NCI-H2081 treated with DMSO at 0.1 percent for 48 hours (cell line): ENCODE measurements at regions not wholly inside any gene's neighbourhood (a gene's known extent, or its start where the extent isn't known, plus 50 kb on each side); places are given as distances from the start of the nearest gene placed in this dataset.

Source experiments
- DNase-seq: peaks from one replicate; lab custom pipeline; 2025; lab: John Stamatoyannopoulos, UW

- DNase-seq, result no peak
Measured at GRCh38 chr1:81577004-81577697, 223.6 kb upstream of the ADGRL2 start.

GRCh38 chr1:81574408-81574807 is 226.3 kb upstream of the ADGRL2 start:
- no peak for DNase-seq

GRCh38 chr1:81573458-81573857 is 227.3 kb upstream of the ADGRL2 start:
- DNase-seq, result no peak

GRCh38 chr1:81571946-81572345 is 228.8 kb upstream of the ADGRL2 start:
- DNase-seq, result no peak

DNA sequence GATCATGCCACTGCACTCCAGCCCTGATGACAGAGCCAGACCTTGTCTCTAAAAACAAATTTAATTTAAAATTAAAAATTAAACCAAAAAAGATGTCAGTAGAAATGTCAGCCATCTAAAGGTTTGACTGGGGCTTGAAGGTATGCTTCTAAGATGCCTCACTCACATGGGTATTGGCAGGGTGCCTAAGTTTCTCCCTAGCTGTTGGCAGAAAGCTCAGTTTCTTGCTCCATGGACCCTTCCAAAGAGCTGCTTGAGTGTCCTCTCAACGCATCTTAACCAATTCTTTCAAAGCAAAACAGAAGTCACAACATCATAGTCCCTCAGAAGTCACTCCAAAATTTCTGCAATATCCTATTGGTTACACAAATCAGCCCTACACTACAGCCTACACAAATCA is 231.0 kb upstream of the ADGRL2 start:
- DNase-seq, result no peak

DNA sequence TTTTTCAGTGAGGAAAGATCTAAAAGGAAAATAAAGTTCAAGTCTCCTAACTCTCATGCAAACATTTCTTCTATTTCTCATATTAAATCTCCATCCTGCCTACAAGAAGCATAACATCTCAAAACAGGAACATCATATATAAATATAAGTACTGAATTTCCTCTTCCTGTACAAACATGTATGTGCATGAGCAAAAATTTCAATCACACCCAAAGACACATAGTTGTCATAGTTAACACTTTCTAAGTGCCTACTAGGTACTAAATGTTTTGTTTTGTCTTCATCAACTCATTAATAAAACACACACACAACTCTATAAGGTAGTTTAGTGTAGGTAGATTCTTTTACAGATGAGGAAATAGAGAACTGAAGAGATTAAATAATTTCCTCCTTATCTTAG is 237.1 kb upstream of the ADGRL2 start:
- no peak for DNase-seq

DNA sequence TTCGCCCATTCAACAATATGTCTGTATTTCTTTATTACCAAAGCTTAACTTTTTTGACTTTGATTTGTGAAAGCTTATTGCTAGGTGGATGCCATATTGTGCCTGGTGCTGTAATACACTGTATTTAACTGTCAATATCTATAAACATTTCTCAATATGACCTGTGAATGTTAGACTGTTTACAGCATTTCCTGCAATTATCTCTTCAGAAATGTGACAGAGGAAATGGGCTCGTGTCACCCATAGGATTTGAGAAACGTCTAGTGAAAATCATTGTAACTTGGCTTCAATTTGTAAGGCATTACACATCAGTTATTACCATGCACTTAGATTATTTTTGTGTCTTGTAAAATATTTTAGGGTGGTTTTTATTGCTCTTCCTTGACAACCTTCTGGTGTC is 237.8 kb upstream of the ADGRL2 start:
- DNase-seq, result no peak

GRCh38 chr1:81560629-81561028 is 240.1 kb upstream of the ADGRL2 start:
- DNase-seq, result no peak

- DNase-seq, result no peak
Measured at GRCh38 chr1:81559662-81560350, 240.9 kb upstream of the ADGRL2 start.

DNA sequence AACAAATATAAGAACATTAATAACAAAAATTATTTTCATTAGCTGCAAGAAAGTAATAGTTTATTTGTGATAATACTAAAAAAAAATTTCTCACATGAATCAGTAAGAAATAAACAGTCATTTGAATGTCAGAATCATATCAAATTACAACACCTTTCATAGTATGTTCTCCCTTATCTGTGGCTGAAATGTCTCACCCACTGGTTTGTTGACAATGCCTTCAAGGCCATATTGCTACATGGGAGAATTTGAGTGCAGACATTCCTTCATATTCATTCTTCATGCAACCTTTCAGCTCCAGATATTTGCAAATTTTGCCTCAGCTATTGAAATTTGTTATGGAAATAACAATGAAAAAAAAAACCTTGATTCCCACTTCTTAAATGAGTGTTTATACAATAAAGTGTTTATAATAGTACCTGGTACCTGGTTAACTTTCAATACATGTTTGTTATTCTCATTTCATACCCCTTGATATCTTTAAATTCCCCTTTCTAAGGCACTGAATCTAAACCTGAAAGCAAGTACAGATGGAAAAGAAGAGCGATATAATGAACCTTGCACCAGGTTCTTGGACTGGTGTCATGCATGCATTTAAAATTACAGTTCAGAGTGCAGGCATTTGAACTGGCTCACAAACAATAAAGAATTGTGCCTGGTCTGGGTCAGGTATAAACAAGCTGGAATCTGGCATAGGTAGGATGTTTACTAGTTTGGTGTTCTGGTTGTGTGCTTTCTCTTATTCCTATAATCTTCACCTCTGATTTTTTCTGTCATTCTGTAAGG is 242.2 kb upstream of the ADGRL2 start:
- DNase-seq, result no peak

DNA sequence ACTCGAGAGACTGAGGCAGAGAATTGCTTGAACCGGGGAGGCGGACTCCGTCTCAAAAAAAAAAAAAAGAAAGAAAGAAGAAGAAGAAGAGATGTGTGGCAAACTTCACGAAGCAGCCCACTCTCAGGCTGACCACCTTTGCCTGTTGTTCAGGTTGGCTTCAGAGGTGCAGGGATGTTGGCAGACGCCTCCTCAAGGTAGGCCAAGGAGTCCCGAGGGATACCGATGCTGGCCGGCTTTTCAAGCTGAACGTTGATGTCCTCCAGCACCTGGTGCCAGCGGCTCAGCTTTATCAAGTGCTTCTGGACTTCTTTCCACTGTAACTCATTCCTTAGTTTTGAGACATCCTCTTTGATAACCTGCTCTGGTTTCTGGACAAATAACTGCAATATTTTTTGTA is 243.8 kb upstream of the ADGRL2 start:
- DNase-seq, result no peak

GRCh38 chr1:81554534-81554933 is 246.2 kb upstream of the ADGRL2 start:
- no peak for DNase-seq

- DNase-seq, result no peak
Measured at GRCh38 chr1:81554108-81554507, 246.6 kb upstream of the ADGRL2 start.

DNA sequence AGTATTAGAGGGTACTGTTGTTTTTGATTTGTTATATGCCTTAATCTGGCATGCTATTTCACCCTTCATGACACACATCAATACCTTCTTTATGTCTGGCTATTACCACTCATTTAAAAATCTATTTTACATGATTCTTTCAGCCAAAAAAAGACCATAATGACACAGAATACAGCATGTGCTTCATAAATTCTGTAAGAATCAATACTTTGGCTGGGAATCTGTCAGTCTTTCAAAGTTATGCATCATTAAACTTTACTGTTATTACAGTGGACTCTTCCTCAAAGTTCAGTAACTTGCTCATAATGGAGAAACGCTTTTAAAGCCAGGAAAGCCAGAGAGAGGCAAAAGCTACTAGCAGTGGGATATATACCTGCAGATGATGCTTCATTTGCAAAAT is 247.2 kb upstream of the ADGRL2 start:
- DNase-seq, result no peak

DNA sequence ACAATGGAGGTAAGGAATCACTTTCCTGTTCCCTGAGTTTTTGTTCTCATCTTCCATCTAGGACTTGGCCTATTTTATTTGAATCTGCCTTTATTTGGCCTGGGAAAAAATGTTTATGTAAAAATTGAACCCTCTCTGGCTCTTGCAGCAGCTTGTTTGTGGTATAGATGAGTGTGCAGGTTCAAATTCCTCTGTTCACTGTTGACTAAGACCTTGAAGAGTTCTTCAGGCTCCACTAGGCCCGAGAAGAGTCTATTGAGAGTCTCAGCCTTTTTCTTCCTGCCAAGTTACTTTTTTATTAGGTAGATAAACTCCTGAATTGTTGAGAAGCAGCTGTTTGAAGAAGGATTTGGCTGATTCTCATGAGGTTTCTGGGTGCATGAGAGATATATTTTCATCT is 248.8 kb upstream of the ADGRL2 start:
- DNase-seq, result no peak

DNA sequence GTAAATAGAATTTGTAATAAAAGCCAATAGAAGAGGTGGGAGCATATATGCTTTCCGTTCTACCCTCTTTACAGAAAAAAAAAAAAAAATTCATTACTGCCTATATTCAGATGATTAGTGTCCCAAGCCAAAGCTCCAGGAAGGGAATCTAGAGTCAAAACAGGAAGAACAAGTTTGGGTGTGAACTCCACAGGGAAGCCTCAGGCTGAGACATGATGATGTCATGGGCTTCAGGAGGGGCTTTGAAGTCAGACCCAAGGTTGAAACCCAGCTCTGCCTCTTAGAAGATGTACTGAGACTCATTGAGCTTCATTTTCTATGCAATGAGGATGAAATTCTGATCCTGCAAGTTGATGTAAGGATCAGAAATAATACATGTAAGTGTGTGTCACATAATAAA is 250.0 kb upstream of the ADGRL2 start:
- no peak for DNase-seq

DNA sequence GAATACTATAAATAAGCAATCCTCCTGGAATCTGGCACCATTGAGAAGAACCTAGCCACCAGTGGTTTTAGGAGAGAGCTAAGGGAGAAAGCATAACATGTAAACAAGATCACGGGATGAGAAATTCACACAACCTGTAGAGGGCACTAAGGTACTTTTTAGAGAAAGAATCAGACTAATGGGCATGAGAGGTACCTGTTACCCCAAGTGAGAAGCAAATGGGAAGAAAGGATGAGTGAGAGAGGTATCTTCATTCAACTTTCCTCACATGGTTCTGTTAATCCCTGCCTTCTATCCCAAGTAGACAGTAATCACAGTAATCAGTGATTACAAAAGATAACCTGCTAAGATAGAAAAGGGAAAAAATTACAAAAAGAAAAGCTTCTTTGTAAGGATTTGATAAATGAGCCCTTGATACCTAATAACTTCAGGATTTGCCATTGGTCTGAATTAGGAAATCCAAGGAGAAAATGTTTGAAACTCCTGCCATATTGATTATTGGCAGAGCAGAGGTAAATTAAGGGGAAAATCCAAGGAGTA is 251.1 kb upstream of the ADGRL2 start:
- peak; percentile 10 for DNase-seq

- no peak for DNase-seq
Measured at GRCh38 chr1:81548918-81549587, 251.7 kb upstream of the ADGRL2 start.

- no peak for DNase-seq
Measured at GRCh38 chr1:81547912-81548303, 252.8 kb upstream of the ADGRL2 start.

GRCh38 chr1:81547261-81547911 is 253.3 kb upstream of the ADGRL2 start:
- no peak for DNase-seq

GRCh38 chr1:81545734-81546133 is 255.0 kb upstream of the ADGRL2 start:
- DNase-seq, result no peak

DNA sequence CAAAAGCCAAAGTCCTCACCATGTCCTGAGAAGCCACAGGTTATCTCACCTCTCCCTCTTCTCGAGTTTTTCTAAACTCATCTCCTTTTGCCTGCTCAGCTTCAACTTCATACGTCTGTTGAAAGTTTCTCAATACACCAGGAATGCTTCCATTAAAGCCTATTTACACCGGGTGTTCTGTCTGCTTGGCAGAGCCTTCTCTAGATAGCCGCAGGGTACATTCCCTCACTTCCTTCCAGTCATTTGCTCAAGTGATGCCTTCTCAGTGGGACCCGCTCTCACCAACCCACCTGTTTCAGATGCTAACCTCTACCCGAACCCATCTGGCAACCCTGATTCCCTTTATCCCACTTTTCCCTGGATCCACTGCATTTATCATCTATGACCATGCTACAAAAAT is 257.0 kb upstream of the ADGRL2 start:
- DNase-seq, result no peak
